Gastroesophageal sphincter (tissue), 4 donors: ENCODE measurements at regions not wholly inside any gene's neighbourhood (a gene's known extent, or its start where the extent isn't known, plus 50 kb on each side); places are given as distances from the start of the nearest gene placed in this dataset.
"Not testable (repeated sequence)": the region's sequence is repeated elsewhere in the genome, so short reads cannot be mapped to it uniquely, and the experiment has no call there.

ENCODE experiments used
- ATAC-seq: fragments of 150-250 bp; one replicate; pipeline ENCODE4 v1.9.1; 2016; ENCODE audit warnings: mild to moderate bottlenecking, moderate library complexity
- H3K27ac ChIP-seq, 4 donors: fragments of 200-600 bp; sonication (generic) in 3 of 4; 1 replicate in 3 of 4; 2 replicates in 1 of 4; pipeline ENCODE4 v1.5.1; 2016 to 2019
- H3K27me3 ChIP-seq: fragments of 200-600 bp; sonication (generic); one replicate; pipeline ENCODE4 v1.5.1; 2019
- H3K36me3 ChIP-seq, 2 donors: fragments of 200-600 bp; sonication (generic); one replicate each; pipeline ENCODE4 v1.5.1; 2019; ENCODE audit warnings: control low read depth in 1 of 2
- H3K4me1 ChIP-seq, 3 donors: fragments of 200-600 bp; sonication (generic); 1 replicate in 2 of 3; 2 replicates in 1 of 3; pipeline ENCODE4 v1.5.1; 2016 to 2019; ENCODE audit warnings: control low read depth in 2 of 3
- H3K4me3 ChIP-seq, 2 donors: fragments of 200-600 bp; sonication (generic); one replicate each; pipeline ENCODE4 v1.5.1; 2019; ENCODE audit warnings: mild to moderate bottlenecking in 1 of 2, moderate library complexity in 1 of 2
- H3K9me3 ChIP-seq, 3 donors: fragments of 200-600 bp; sonication (generic); one replicate each; pipeline ENCODE4 v1.5.1; 2017 to 2019; ENCODE audit warnings: control low read depth in 2 of 3
- CTCF ChIP-seq, 4 experiments: fragments of 200-600 bp in 2 of 4; fragments of 450-650 bp in 2 of 4; sonication (generic) in 1 of 4; IDR thresholded peaks; one replicate each; pipeline ENCODE4 v1.5.1; 2017 to 2019; ENCODE audit warnings: antibody characterized with exemption in 4 of 4, mild to moderate bottlenecking in 2 of 4, moderate library complexity in 2 of 4
- EP300 ChIP-seq: sonication (generic); formaldehyde crosslinking; IDR thresholded peaks from one replicate; pipeline ENCODE4 v1.6.1; 2017; ENCODE audit warnings: antibody characterized with exemption, mild to moderate bottlenecking
- POLR2A ChIP-seq, 2 donors: fragments of 450-650 bp; IDR thresholded peaks; one replicate each; pipeline ENCODE4 v1.6.1; 2017; ENCODE audit warnings: antibody characterized with exemption in 2 of 2, mild to moderate bottlenecking in 2 of 2, moderate library complexity in 1 of 2
- POLR2AphosphoS5 ChIP-seq: sonication (generic); formaldehyde crosslinking; IDR thresholded peaks from one replicate; pipeline ENCODE4 v1.6.1; 2017; ENCODE audit warnings: antibody characterized with exemption
- WGBS, 2 donors: methylation state at CpG; one replicate each; pipeline ENCODE4 v1.1.5; 2018; ENCODE audit warnings: low coverage in 1 of 2; 5-methylcytosine and 5-hydroxymethylcytosine counted together

- 18% methylated on average over 1 of the region's 1 CpG; no CpG with 5 or more reads in 1 of the 2 donors for WGBS, 2 donors
- Histone ChIP-seq H3K9me3 (no peaks in the 10 kb centered on the region), H3K4me1 (no peaks in the 10 kb centered on the region), H3K27ac (no peak overlapping the region), H3K36me3 (no peaks in the 10 kb centered on the region), H3K27me3 (peaks cover 9% of the 10 kb centered on the region), H3K4me3 (no peak overlapping the region)
- TF ChIP-seq POLR2A (IDR thresholded peaks at IDR 0.05): no peak
- no peak for TF ChIP-seq POLR2AphosphoS5
- no peak for TF ChIP-seq CTCF (IDR thresholded peaks at IDR 0.05)
- TF ChIP-seq EP300: no peak
- no peak for ATAC-seq
Measured at GRCh38 chr10:129213256-129213655, 253.8 kb upstream of the MGMT start.

GRCh38 chr10:129213996-129214395 is 253.0 kb upstream of the MGMT start:
- not testable (repeated sequence) for H3K27me3 ChIP-seq, ATAC-seq, H3K36me3 ChIP-seq, H3K27ac ChIP-seq, H3K4me3 ChIP-seq, H3K9me3 ChIP-seq, H3K4me1 ChIP-seq
- 94 to 100% methylated on average over 3 to 4 of the region's 5 CpGs for WGBS, 2 donors

- Histone ChIP-seq H3K27me3 (no peaks in the 10 kb centered on the region), H3K36me3 (no peaks in the 10 kb centered on the region), H3K4me3 (no peak overlapping the region), H3K9me3 (no peaks in the 10 kb centered on the region), H3K4me1 (no peaks in the 10 kb centered on the region), H3K27ac (no peak overlapping the region)
- no peak for ATAC-seq
- no peak for TF ChIP-seq EP300
- no peak for TF ChIP-seq POLR2A (IDR thresholded peaks at IDR 0.05)
- no peak for TF ChIP-seq CTCF (IDR thresholded peaks at IDR 0.05)
- no peak for TF ChIP-seq POLR2AphosphoS5
- 75 to 78% methylated on average over 3 to 5 of the region's 5 CpGs for WGBS, 2 donors
Measured at GRCh38 chr10:129219364-129219763, 247.7 kb upstream of the MGMT start.

- no peaks in the 10 kb centered on the region for H3K9me3 ChIP-seq
- H3K27ac ChIP-seq: no peak overlapping the region
- no peaks in the 10 kb centered on the region for H3K27me3 ChIP-seq
- H3K4me1 ChIP-seq: no peaks in the 10 kb centered on the region
- TF ChIP-seq POLR2AphosphoS5: no peak
- TF ChIP-seq CTCF (IDR thresholded peaks at IDR 0.05): no peak
- TF ChIP-seq EP300: no peak
- no peak for TF ChIP-seq POLR2A (IDR thresholded peaks at IDR 0.05)
- no peak for ATAC-seq
- H3K36me3 ChIP-seq: no peaks in the 10 kb centered on the region
- no peak overlapping the region for H3K4me3 ChIP-seq
- WGBS, 2 donors: 51 to 66% methylated on average over 3 of the region's 3 CpGs
Measured at GRCh38 chr10:129222436-129222835, 244.6 kb upstream of the MGMT start.

GRCh38 chr10:129223363-129223762 is 243.7 kb upstream of the MGMT start:
- ATAC-seq: no peak
- TF ChIP-seq POLR2A (IDR thresholded peaks at IDR 0.05): no peak
- no peak for TF ChIP-seq CTCF (IDR thresholded peaks at IDR 0.05)
- no peak for TF ChIP-seq EP300
- no peak for TF ChIP-seq POLR2AphosphoS5
- Histone ChIP-seq H3K27me3 (no peaks in the 10 kb centered on the region), H3K36me3 (no peaks in the 10 kb centered on the region), H3K4me1 (no peaks in the 10 kb centered on the region), H3K27ac (no peak overlapping the region), H3K9me3 (no peaks in the 10 kb centered on the region), H3K4me3 (no peak overlapping the region)
- 61 to 74% methylated on average over 6 of the region's 6 CpGs for WGBS, 2 donors

GRCh38 chr10:129224065-129224464 is 243.0 kb upstream of the MGMT start:
- no peaks in the 10 kb centered on the region for H3K4me1 ChIP-seq
- TF ChIP-seq POLR2AphosphoS5 (no peak), EP300 (no peak), CTCF (IDR thresholded peaks at IDR 0.05) (no peak), POLR2A (IDR thresholded peaks at IDR 0.05) (no peak)
- H3K36me3 ChIP-seq: no peaks in the 10 kb centered on the region
- WGBS, 2 donors: 83 to 87% methylated on average over 4 of the region's 4 CpGs
- no peak overlapping the region for H3K4me3 ChIP-seq
- no peaks in the 10 kb centered on the region for H3K9me3 ChIP-seq
- no peak for ATAC-seq
- no peaks in the 10 kb centered on the region for H3K27me3 ChIP-seq
- no peak overlapping the region for H3K27ac ChIP-seq
